Esophagus muscularis mucosa (tissue), 4 donors: ENCODE measurements at regions not wholly inside any gene's neighbourhood (a gene's known extent, or its start where the extent isn't known, plus 50 kb on each side); places are given as distances from the start of the nearest gene placed in this dataset.

Experiments used
- DNase-seq: peaks from one replicate; pipeline ENCODE4 v3.0.0-alpha.2; 2017; ENCODE audit errors: extremely low spot score
- H3K27ac ChIP-seq, 4 donors: fragments of 200-600 bp; sonication (generic); replicated peaks in 1 of 4; 1 replicate in 3 of 4; 2 replicates in 1 of 4; pipeline ENCODE4 v1.5.1; 2016 to 2019; ENCODE audit warnings: mild to moderate bottlenecking in 1 of 4
- H3K27me3 ChIP-seq, 4 donors: fragments of 200-600 bp; sonication (generic); one replicate each; pipeline versions ENCODE4 v1.5.1 to v1.6.0; 2016 to 2019
- H3K36me3 ChIP-seq, 4 donors: fragments of 200-600 bp; sonication (generic); one replicate each; pipeline ENCODE4 v1.5.1; 2016 to 2019
- H3K4me1 ChIP-seq, 4 donors: fragments of 200-600 bp; sonication (generic); one replicate each; pipeline ENCODE4 v1.5.1; 2016 to 2019
- H3K4me3 ChIP-seq, 4 donors: fragments of 200-600 bp; sonication (generic); 1 replicate in 2 of 4; 2 replicates in 2 of 4; pipeline ENCODE4 v1.5.1; 2016 to 2019; ENCODE audit warnings: mild to moderate bottlenecking in 4 of 4, moderate library complexity in 1 of 4
- H3K9me3 ChIP-seq, 4 donors: fragments of 200-600 bp; sonication (generic); 1 replicate in 3 of 4; 2 replicates in 1 of 4; pipeline ENCODE4 v1.5.1; 2016 to 2019
- CTCF ChIP-seq, 3 experiments: fragments of 200-600 bp in 2 of 3; fragments of 450-650 bp in 1 of 3; sonication (generic) in 2 of 3; IDR thresholded peaks; one replicate each; pipeline ENCODE4 v1.5.1; 2017 to 2019; ENCODE audit warnings: antibody characterized with exemption in 3 of 3, mild to moderate bottlenecking in 2 of 3, moderate library complexity in 1 of 3
- EP300 ChIP-seq: sonication (generic); formaldehyde crosslinking; IDR thresholded peaks from one replicate; pipeline ENCODE4 v1.6.1; 2017; ENCODE audit warnings: antibody characterized with exemption
- POLR2A ChIP-seq: fragments of 450-650 bp; IDR thresholded peaks from one replicate; pipeline ENCODE4 v1.6.1; 2017; ENCODE audit warnings: antibody characterized with exemption, moderate library complexity, mild to moderate bottlenecking, low read depth
- POLR2AphosphoS5 ChIP-seq, 2 donors: sonication (generic); formaldehyde crosslinking; IDR thresholded peaks; one replicate each; pipeline ENCODE4 v1.6.1; 2017; ENCODE audit warnings: antibody characterized with exemption in 2 of 2
- WGBS: methylation state at CpG from one replicate; pipeline ENCODE4 v1.1.5; 2018; 5-methylcytosine and 5-hydroxymethylcytosine counted together
- intact Hi-C: fragments of 100-400 bp; cut with DNase I; formaldehyde crosslinking; loops from one replicate; pipeline ENCODE4 v1.15.1; 2023

DNA sequence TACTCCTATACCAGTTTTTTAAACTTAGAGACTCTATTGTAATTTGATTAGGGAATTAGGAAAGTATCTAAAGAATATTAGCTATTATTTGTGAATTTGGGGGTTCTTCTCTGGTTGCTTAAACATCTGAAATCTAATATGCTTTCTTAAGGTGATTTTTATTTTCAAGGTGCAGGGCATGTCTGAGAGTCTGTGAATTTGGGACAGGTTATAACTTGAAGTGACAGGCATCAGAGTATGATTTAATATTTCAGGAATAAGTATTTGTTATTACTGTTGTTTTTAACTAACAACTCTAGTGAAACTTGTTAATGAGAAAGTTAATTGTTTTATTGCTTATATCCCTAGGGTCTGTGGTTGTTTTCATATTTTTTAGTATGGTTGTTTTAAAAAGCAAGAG is 321.6 kb upstream of the EPHA3 start:
- intact Hi-C loops: no loop called here
- Histone ChIP-seq H3K27me3 (no peaks in the 10 kb centered on the region), H3K4me1 (no peaks in the 10 kb centered on the region), H3K27ac (no peak overlapping the region), H3K9me3 (no peaks in the 10 kb centered on the region), H3K36me3 (no peaks in the 10 kb centered on the region), H3K4me3 (no peak overlapping the region)
- DNase-seq: no peak
- no peak for TF ChIP-seq POLR2A
- TF ChIP-seq CTCF (IDR thresholded peaks at IDR 0.05): no peak

GRCh38 chr3:88795503-88795902 is 311.9 kb upstream of the EPHA3 start:
- no peak overlapping the region for H3K27ac ChIP-seq
- TF ChIP-seq CTCF (IDR thresholded peaks at IDR 0.05) (no peak), EP300 (no peak), POLR2A (no peak), POLR2AphosphoS5 (IDR thresholded peaks at IDR 0.05) (no peak)
- no peaks in the 10 kb centered on the region for H3K4me1 ChIP-seq
- DNase-seq: no peak
- intact Hi-C loops: no loop called here
- no peaks in the 10 kb centered on the region for H3K36me3 ChIP-seq
- no peak overlapping the region for H3K4me3 ChIP-seq
- H3K27me3 ChIP-seq: no peaks in the 10 kb centered on the region
- H3K9me3 ChIP-seq: peaks cover 0 to 31% (median 13%) of the 10 kb centered on the region in 4 donors

DNA sequence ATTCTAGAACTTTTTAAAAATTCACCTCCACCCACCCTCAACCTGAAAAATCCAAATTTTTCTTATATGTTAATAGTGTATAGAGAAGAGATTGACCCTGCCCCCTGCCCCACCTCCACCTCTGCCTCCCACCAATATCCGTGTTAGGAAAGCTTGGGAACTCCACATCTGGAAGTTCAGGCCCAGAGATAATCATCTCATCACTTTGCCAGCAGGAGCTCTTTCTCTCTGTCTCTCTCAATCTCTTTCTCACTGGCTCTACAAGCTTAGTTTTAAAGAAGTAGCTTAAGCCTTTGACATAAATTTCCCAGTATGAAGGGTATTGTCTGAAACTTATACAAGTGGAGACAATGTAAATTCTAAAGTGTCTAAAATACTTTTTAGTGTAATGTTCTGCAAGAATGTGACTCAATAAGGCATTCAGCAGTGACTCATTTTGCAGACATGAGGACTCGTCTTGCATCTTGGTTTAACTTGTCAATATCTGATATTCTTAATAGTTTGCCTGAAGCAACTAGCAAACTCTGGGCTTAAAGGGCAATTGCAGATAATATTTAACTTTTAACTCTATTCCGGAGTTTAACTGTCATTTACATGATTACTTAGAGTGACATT is 299.8 kb upstream of the EPHA3 start:
- intact Hi-C loops: no loop called here
- whole genome bisulfite sequencing: 76% methylated on average over 3 of the region's 3 CpGs
- DNase-seq: no peak

DNA sequence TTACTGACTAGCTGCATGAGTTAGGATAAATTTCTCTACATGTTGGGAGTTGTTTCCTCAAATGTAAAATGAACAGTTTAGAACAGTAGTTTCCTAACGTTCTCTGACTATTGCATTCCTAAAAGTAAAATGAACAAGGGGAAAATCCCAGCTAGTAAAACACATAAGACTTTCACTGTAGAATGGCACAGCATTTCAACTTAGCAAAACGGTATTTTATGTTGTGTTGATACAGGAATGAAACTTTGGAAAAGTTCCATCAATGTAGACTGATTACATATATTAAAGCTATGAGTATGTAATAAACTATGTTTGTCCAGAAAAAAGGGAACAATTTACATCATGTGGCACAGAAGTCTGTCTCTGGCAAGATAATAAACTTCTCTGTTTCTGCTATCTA is 297.4 kb upstream of the EPHA3 start:
- no peak for DNase-seq
- TF ChIP-seq POLR2A (no peak), POLR2AphosphoS5 (IDR thresholded peaks at IDR 0.05) (no peak), EP300 (no peak), CTCF (IDR thresholded peaks at IDR 0.05) (no peak)
- no peaks in the 10 kb centered on the region for H3K27me3 ChIP-seq
- H3K9me3 ChIP-seq: no peaks in the 10 kb centered on the region
- H3K27ac ChIP-seq: no peak overlapping the region
- no peak overlapping the region for H3K4me3 ChIP-seq
- intact Hi-C loops: no loop called here
- no peaks in the 10 kb centered on the region for H3K36me3 ChIP-seq
- WGBS: 19% methylated on average over 2 of the region's 2 CpGs
- H3K4me1 ChIP-seq: peaks cover 5 to 17% (median 11%) of the 10 kb centered on the region in 4 donors

More for the DNA sequence above, 299.8 kb upstream of the EPHA3 start:
- Histone ChIP-seq H3K9me3 (no peaks in the 10 kb centered on the region), H3K36me3 (no peaks in the 10 kb centered on the region), H3K4me3 (no peak overlapping the region), H3K4me1 (peaks cover 5 to 17% (median 11%) of the 10 kb centered on the region in 4 donors), H3K27ac (no peak overlapping the region), H3K27me3 (no peaks in the 10 kb centered on the region)
- TF ChIP-seq POLR2A: no peak
- no peak for TF ChIP-seq POLR2AphosphoS5 (IDR thresholded peaks at IDR 0.05)
- no peak for TF ChIP-seq CTCF (IDR thresholded peaks at IDR 0.05)
- TF ChIP-seq EP300: no peak

GRCh38 chr3:88810455-88810854 is 297.0 kb upstream of the EPHA3 start:
- no peaks in the 10 kb centered on the region for H3K36me3 ChIP-seq
- no peak overlapping the region for H3K4me3 ChIP-seq
- WGBS: 24% methylated on average over 4 of the region's 4 CpGs
- TF ChIP-seq CTCF (IDR thresholded peaks at IDR 0.05): no peak
- TF ChIP-seq POLR2A: no peak
- no peak for TF ChIP-seq EP300
- no peak overlapping the region for H3K27ac ChIP-seq
- DNase-seq: no peak
- intact Hi-C loops: no loop called here
- no peaks in the 10 kb centered on the region for H3K27me3 ChIP-seq
- no peaks in the 10 kb centered on the region for H3K9me3 ChIP-seq
- peaks cover 5 to 17% (median 11%) of the 10 kb centered on the region in 4 donors for H3K4me1 ChIP-seq
